Glutamatergic neuron (in vitro differentiated cells): ENCODE measurements at regions not wholly inside any gene's neighbourhood (a gene's known extent, or its start where the extent isn't known, plus 50 kb on each side); places are given as distances from the start of the nearest gene placed in this dataset.

Experiments
- DNase-seq: peaks from one replicate; pipeline ENCODE4 v3.0.0; 2022
- H3K27ac Mint-ChIP-seq: one replicate; pipeline ENCODE4 v1.8.0; 2020; ENCODE audit warnings: mild to moderate bottlenecking, mixed read lengths, inconsistent platforms; ENCODE audit not compliant: unreplicated experiment
- H3K27me3 Mint-ChIP-seq: one replicate; pipeline ENCODE4 v1.8.0; 2020; ENCODE audit warnings: mild to moderate bottlenecking, moderate library complexity, mixed read lengths, inconsistent platforms; ENCODE audit not compliant: unreplicated experiment
- H3K36me3 Mint-ChIP-seq: one replicate; pipeline ENCODE4 v1.8.0; 2020; ENCODE audit warnings: mild to moderate bottlenecking, mixed read lengths, inconsistent platforms; ENCODE audit not compliant: unreplicated experiment
- H3K4me1 Mint-ChIP-seq: one replicate; pipeline ENCODE4 v1.8.0; 2020; ENCODE audit warnings: mild to moderate bottlenecking, low read depth, mixed read lengths, inconsistent platforms; ENCODE audit not compliant: unreplicated experiment
- H3K4me3 Mint-ChIP-seq: one replicate; pipeline ENCODE4 v1.8.0; 2020; ENCODE audit warnings: mild to moderate bottlenecking, mixed read lengths, inconsistent platforms; ENCODE audit not compliant: unreplicated experiment
- H3K9me3 Mint-ChIP-seq: one replicate; pipeline ENCODE4 v1.8.0; 2020; ENCODE audit warnings: mild to moderate bottlenecking, moderate library complexity, mixed read lengths, inconsistent platforms; ENCODE audit not compliant: unreplicated experiment
- CTCF ChIP-seq: fragments of 200-600 bp; sonication (generic); IDR thresholded peaks from one replicate; pipeline ENCODE4 v1.5.0; 2021; ENCODE audit not compliant: partially characterized antibody, unreplicated experiment

GRCh38 chr7:124318721-124319450 lies 286.0 kb upstream of the TMEM229A start:
- Mint-ChIP-seq H3K27me3 (no peaks in the 10 kb centered on the region), H3K4me1 (no peaks in the 10 kb centered on the region), H3K4me3 (no peak overlapping the region), H3K9me3 (no peaks in the 10 kb centered on the region), H3K36me3 (no peaks in the 10 kb centered on the region), H3K27ac (no peak overlapping the region)
- TF ChIP-seq CTCF = no peak
- no peak for DNase-seq

- H3K36me3 Mint-ChIP-seq = no peaks in the 10 kb centered on the region
- H3K27ac Mint-ChIP-seq = no peak overlapping the region
- H3K4me1 Mint-ChIP-seq = no peaks in the 10 kb centered on the region
- DNase-seq = no peak
- H3K9me3 Mint-ChIP-seq = no peaks in the 10 kb centered on the region
- no peak overlapping the region for H3K4me3 Mint-ChIP-seq
- no peaks in the 10 kb centered on the region for H3K27me3 Mint-ChIP-seq
- TF ChIP-seq CTCF = no peak
Measured at GRCh38 chr7:124310934-124311390, 278.1 kb upstream of the TMEM229A start.

- DNase-seq = no peak
- Mint-ChIP-seq H3K36me3 (peaks cover 8% of the 10 kb centered on the region), H3K4me1 (no peaks in the 10 kb centered on the region), H3K4me3 (no peak overlapping the region), H3K27ac (no peak overlapping the region), H3K9me3 (peaks cover 3% of the 10 kb centered on the region), H3K27me3 (peaks cover 2% of the 10 kb centered on the region)
- no peak for TF ChIP-seq CTCF
Measured at GRCh38 chr7:124308384-124308783, 275.5 kb upstream of the TMEM229A start.

GRCh38 chr7:124295289-124295688 lies 262.4 kb upstream of the TMEM229A start:
- Mint-ChIP-seq H3K36me3 (no peaks in the 10 kb centered on the region), H3K9me3 (no peaks in the 10 kb centered on the region), H3K27ac (no peak overlapping the region), H3K4me1 (no peaks in the 10 kb centered on the region), H3K4me3 (no peak overlapping the region), H3K27me3 (no peaks in the 10 kb centered on the region)
- DNase-seq = no peak
- TF ChIP-seq CTCF = no peak

- Mint-ChIP-seq H3K9me3 (no peaks in the 10 kb centered on the region), H3K27ac (no peak overlapping the region), H3K27me3 (no peaks in the 10 kb centered on the region), H3K4me1 (no peaks in the 10 kb centered on the region), H3K4me3 (no peak overlapping the region), H3K36me3 (no peaks in the 10 kb centered on the region)
- TF ChIP-seq CTCF = no peak
- DNase-seq = no peak
Measured at GRCh38 chr7:124284937-124285336, 252.1 kb upstream of the TMEM229A start.
